ENCODE measurements at regions not wholly inside any gene's neighbourhood (a gene's known extent, or its start where the extent isn't known, plus 50 kb on each side); places are given as distances from the start of the nearest gene placed in this dataset.

DNA sequence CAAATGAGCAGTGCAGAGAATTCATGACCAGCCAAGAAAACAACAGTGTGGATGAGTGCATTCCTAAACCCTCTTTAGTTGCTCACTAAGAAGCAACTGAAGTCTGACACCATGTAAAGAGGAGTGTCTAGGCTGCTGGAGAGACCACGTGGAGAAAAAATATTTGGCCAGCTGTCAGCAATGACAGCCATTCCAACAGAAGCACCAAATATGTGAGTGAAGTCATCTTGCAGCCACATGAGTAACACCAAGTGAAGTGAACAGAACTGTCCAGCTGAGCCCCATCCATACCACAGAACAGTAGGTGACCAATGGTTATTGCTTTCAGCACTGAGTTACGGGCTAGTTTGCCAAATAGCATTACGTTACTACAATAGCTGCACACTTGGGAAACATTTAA lies 89.4 kb downstream of the TBXT start:
- no peak overlapping the region for H3K27ac ChIP-seq
- TF ChIP-seq, protein P1, sequence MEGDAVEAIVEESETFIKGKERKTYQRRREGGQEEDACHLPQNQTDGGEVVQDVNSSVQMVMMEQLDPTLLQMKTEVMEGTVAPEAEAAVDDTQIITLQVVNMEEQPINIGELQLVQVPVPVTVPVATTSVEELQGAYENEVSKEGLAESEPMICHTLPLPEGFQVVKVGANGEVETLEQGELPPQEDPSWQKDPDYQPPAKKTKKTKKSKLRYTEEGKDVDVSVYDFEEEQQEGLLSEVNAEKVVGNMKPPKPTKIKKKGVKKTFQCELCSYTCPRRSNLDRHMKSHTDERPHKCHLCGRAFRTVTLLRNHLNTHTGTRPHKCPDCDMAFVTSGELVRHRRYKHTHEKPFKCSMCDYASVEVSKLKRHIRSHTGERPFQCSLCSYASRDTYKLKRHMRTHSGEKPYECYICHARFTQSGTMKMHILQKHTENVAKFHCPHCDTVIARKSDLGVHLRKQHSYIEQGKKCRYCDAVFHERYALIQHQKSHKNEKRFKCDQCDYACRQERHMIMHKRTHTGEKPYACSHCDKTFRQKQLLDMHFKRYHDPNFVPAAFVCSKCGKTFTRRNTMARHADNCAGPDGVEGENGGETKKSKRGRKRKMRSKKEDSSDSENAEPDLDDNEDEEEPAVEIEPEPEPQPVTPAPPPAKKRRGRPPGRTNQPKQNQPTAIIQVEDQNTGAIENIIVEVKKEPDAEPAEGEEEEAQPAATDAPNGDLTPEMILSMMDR (IDR thresholded peaks at IDR 0.05), result no peak
- H3K27me3 ChIP-seq, result no peaks in the 10 kb centered on the region
- no peak overlapping the region for H3K4me3 ChIP-seq
- no peak for DNase-seq (ENCODE audit: low spot score)
- H3K4me1 ChIP-seq, result no peaks in the 10 kb centered on the region
- H3K9me3 ChIP-seq, result no peaks in the 10 kb centered on the region
- no peaks in the 10 kb centered on the region for H3K36me3 ChIP-seq

DNA sequence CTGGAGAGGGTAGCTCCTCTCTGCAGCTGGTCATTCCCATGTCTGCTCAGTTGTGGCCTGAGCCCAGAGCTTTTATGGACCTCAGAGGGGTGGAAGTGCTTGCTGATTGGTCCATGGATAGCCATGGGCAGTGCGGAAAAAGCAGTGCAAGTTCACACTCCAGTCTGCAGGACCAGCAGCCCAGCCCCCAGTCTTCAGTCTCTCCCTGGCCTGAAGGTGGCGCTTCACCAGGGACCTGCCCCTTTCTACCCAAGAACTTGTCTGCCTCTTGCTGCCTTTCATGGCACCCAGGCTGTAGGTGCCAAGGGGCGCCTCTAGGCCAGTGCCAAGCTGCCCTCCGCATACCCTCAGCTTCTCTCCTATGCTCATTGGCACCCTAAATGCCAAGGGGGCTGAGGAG lies 91.0 kb downstream of the TBXT start:
- TF ChIP-seq, protein P1 (IDR thresholded peaks at IDR 0.05), result no peak
- Histone ChIP-seq H3K9me3 (no peaks in the 10 kb centered on the region), H3K4me1 (no peaks in the 10 kb centered on the region), H3K36me3 (no peaks in the 10 kb centered on the region), H3K4me3 (no peak overlapping the region), H3K27me3 (no peaks in the 10 kb centered on the region), H3K27ac (no peak overlapping the region)
- DNase-seq (ENCODE audit: low spot score), result no peak

DNA sequence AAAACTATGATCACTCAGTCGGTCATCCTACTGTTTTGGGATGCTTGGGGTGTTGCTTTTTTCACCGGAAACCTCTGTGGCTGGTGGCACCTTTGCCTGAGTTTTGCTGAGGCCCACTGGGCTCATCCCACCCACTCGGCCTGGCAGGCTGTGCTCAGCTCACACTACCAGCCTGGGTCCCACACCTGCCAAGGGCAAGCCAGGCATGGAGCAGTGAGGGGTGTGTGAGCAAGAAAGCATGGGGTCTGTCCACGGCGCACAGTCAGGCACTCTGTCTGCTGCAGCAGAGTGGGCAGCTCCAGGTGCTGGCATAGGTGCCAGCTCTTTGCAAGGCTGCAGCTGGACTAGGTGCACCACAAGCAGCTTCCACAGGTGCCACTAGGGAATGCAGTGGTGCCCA lies 91.7 kb downstream of the TBXT start:
- TF ChIP-seq, protein P1 (IDR thresholded peaks at IDR 0.05), result no peak
- Histone ChIP-seq H3K4me1 (no peaks in the 10 kb centered on the region), H3K36me3 (no peaks in the 10 kb centered on the region)

DNA sequence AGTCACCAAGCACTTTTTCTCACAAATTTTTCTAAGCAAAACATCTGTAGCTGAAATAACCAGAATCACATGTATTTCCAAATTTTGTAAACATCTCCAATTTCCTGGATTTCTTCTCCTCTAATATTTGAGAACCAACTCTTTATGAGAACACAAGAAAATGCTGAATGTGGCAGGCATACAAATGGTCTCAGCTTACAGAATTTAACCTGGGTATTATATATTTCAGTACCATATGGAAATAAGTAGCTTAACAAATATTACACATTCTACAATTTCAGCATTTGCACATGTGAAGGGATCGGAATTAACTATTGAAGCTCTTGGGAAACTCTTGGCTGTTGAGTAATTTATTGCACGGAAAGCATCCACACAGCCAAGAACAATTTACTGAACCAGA lies 92.5 kb downstream of the TBXT start:
- no peak overlapping the region for H3K27ac ChIP-seq
- no peaks in the 10 kb centered on the region for H3K27me3 ChIP-seq
- no peaks in the 10 kb centered on the region for H3K36me3 ChIP-seq
- no peak overlapping the region for H3K4me3 ChIP-seq
- no peaks in the 10 kb centered on the region for H3K9me3 ChIP-seq
- TF ChIP-seq, protein P1 (IDR thresholded peaks at IDR 0.05), result no peak
- H3K4me1 ChIP-seq, result no peaks in the 10 kb centered on the region
- DNase-seq (ENCODE audit: low spot score), result no peak

More for the DNA sequence above, 91.7 kb downstream of the TBXT start:
- Histone ChIP-seq H3K27me3 (no peaks in the 10 kb centered on the region), H3K9me3 (no peaks in the 10 kb centered on the region), H3K27ac (no peak overlapping the region), H3K4me3 (no peak overlapping the region)
- no peak for DNase-seq (ENCODE audit: low spot score)

DNA sequence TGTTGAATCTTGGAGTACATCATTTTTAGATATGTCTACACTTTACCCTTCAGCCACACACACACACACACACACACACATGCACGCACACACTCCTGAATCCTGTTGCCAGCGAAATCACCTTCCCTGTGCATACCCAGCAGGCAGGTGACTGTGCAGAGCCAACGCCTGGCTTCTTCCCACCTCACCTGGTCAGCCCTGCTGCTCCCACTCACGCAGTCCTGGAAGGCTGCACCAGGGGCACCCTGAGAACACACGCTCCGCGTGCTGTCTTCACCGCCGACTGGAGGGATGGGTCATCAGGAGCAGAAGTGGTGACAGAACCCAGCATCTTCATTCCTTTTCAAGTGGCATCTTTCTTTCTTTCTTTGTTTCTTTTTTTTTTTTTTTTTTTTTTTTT lies 94.6 kb downstream of the TBXT start:
- Histone ChIP-seq H3K27ac (no peak overlapping the region), H3K27me3 (no peaks in the 10 kb centered on the region)
- no peak for DNase-seq (ENCODE audit: low spot score)

DNA sequence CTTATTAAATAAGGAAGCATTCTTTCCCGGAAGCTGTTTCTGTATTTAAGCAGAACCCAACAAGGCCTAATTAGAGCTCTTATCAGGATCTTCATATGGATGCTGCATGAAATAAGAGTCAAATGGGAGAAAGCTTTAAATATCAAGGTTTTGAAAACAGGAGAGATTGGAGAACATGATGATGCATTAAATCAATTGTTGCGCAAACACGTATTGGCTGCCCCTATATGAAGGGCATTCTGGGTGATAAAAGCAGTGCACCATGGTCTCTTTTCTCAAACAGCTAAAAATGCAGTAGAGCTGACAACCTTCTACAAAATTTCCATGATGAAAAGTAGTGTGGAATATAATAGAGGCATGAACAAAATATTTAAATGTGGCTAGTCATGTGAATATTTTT lies 98.9 kb downstream of the TBXT start:
- TF ChIP-seq, protein P1 (IDR thresholded peaks at IDR 0.05), result no peak
- H3K27ac ChIP-seq, result no peak overlapping the region

More for the DNA sequence above, 94.6 kb downstream of the TBXT start:
- Histone ChIP-seq H3K9me3 (no peaks in the 10 kb centered on the region), H3K4me1 (no peaks in the 10 kb centered on the region), H3K4me3 (no peak overlapping the region), H3K36me3 (no peaks in the 10 kb centered on the region)
- TF ChIP-seq, protein P1 (IDR thresholded peaks at IDR 0.05), result no peak

More for the DNA sequence above, 98.9 kb downstream of the TBXT start:
- H3K36me3 ChIP-seq, result no peaks in the 10 kb centered on the region
- no peaks in the 10 kb centered on the region for H3K4me1 ChIP-seq
- no peak overlapping the region for H3K4me3 ChIP-seq
- no peak for DNase-seq (ENCODE audit: low spot score)
- H3K9me3 ChIP-seq, result no peaks in the 10 kb centered on the region
- H3K27me3 ChIP-seq, result no peaks in the 10 kb centered on the region
